AG04450 (cell line): ENCODE measurements at regions not wholly inside any gene's neighbourhood (a gene's known extent, or its start where the extent isn't known, plus 50 kb on each side); places are given as distances from the start of the nearest gene placed in this dataset.

Source experiments
- CTCF ChIA-PET: fragments of 300-600, 350-600 bp; formaldehyde crosslinking; extraction: SDS; loops from one replicate; lab custom pipeline; 2022; ENCODE audit warnings: antibody characterized with exemption, inconsistent platforms; lab: Charles Lee
- POLR2A ChIA-PET: fragments of 350-600 bp; formaldehyde crosslinking; extraction: SDS; loops from one replicate; lab custom pipeline; 2021; ENCODE audit warnings: antibody characterized with exemption, inconsistent platforms; lab: Yijun Ruan, JAX
- DNase-seq: peaks from one replicate; pipeline ENCODE4 v3.0.0-alpha.2; 2011; ENCODE audit warnings: low read depth, low spot score
- H3K27ac ChIP-seq: one replicate; pipeline ENCODE4 v1.5.1; 2012; ENCODE audit warnings: low read depth, low read length, control low read depth
- H3K27me3 ChIP-seq: one replicate; pipeline ENCODE4 v1.6.0; 2012; ENCODE audit warnings: low read length; ENCODE audit not compliant: control insufficient read depth, insufficient read depth
- H3K4me3 ChIP-seq: 2 replicates; pipeline ENCODE4 v1.5.1; 2011; ENCODE audit warnings: mild to moderate bottlenecking, low read depth, low read length, control low read depth
- H3K9me3 ChIP-seq: 2 replicates; pipeline ENCODE4 v1.5.1; 2012; ENCODE audit warnings: low read length; ENCODE audit not compliant: control insufficient read depth, insufficient read depth
- CTCF ChIP-seq: IDR thresholded peaks from 2 replicates; pipeline ENCODE4 v1.5.1; 2011; ENCODE audit warnings: low read depth, low read length, control low read depth, inconsistent platforms

- Histone ChIP-seq H3K27ac (no peak overlapping the region), H3K9me3 (no peaks in the 10 kb centered on the region), H3K27me3 (peaks cover 7% of the 10 kb centered on the region), H3K4me3 (no peak overlapping the region)
- ChIA-PET POLR2A (no interaction called here), CTCF (interaction anchor here (0.5 to 4.3 kb wide), 44 partner anchors 8 to 1266 kb away, joined by 3 to 52 read pairs (median 4); no protein-coding TSS in a partner anchor)
- no peak for TF ChIP-seq CTCF
- no peak for DNase-seq
Measured at GRCh38 chr1:209203533-209203895, 380.0 kb upstream of the CAMK1G start.

- no peak for TF ChIP-seq CTCF
- ChIA-PET POLR2A (no interaction called here), CTCF (interaction anchor here (7.1 kb wide), 1 partner anchor 44 kb away, joined by 49 read pairs; no protein-coding TSS in a partner anchor)
- H3K4me3 ChIP-seq = no peak overlapping the region
- H3K9me3 ChIP-seq = no peaks in the 10 kb centered on the region
- no peak overlapping the region for H3K27ac ChIP-seq
- peaks cover 9% of the 10 kb centered on the region for H3K27me3 ChIP-seq
- no peak for DNase-seq
Measured at GRCh38 chr1:209205039-209205438, 378.5 kb upstream of the CAMK1G start.

GRCh38 chr1:209207126-209207700 is 376.3 kb upstream of the CAMK1G start:
- TF ChIP-seq CTCF = no peak
- POLR2A ChIA-PET = no interaction called here
- H3K27ac ChIP-seq = no peak overlapping the region
- peak overlapping the region; percentile 21; the same call in 1 of the 2 replicates for H3K4me3 ChIP-seq
- peaks cover 9% of the 10 kb centered on the region for H3K27me3 ChIP-seq
- no peaks in the 10 kb centered on the region for H3K9me3 ChIP-seq
- no peak for DNase-seq
- CTCF ChIA-PET = interaction anchor here (0.6 to 7.1 kb wide), 23 partner anchors 9 to 1185 kb away, joined by 3 to 49 read pairs (median 4); no protein-coding TSS in a partner anchor

GRCh38 chr1:209207701-209208286 is 375.7 kb upstream of the CAMK1G start:
- Histone ChIP-seq H3K27me3 (peaks cover 9% of the 10 kb centered on the region), H3K4me3 (peak overlapping the region; percentile 28; the same call in 1 of the 2 replicates), H3K9me3 (no peaks in the 10 kb centered on the region), H3K27ac (no peak overlapping the region)
- ChIA-PET POLR2A (interaction anchor here (0.5 to 0.6 kb wide), 2 partner anchors 17 to 60 kb away, joined by 3 to 5 read pairs; no protein-coding TSS in a partner anchor), CTCF (interaction anchor here (0.6 to 7.1 kb wide), 30 partner anchors 10 to 1186 kb away, joined by 3 to 49 read pairs (median 4); no protein-coding TSS in a partner anchor)
- peak; percentile 15 for DNase-seq
- TF ChIP-seq CTCF = peak; percentile 77

GRCh38 chr1:209208648-209209047 is 374.9 kb upstream of the CAMK1G start:
- no peaks in the 10 kb centered on the region for H3K9me3 ChIP-seq
- H3K27ac ChIP-seq = no peak overlapping the region
- DNase-seq = no peak
- POLR2A ChIA-PET = no interaction called here
- H3K4me3 ChIP-seq = no peak overlapping the region
- CTCF ChIA-PET = interaction anchor here (0.5 to 7.1 kb wide), 13 partner anchors 11 to 556 kb away, joined by 3 to 49 read pairs (median 5); no protein-coding TSS in a partner anchor
- TF ChIP-seq CTCF = no peak
- H3K27me3 ChIP-seq = peaks cover 9% of the 10 kb centered on the region
